ENCODE measurements at regions not wholly inside any gene's neighbourhood (a gene's known extent, or its start where the extent isn't known, plus 50 kb on each side); places are given as distances from the start of the nearest gene placed in this dataset.
A peak's percentile ranks its signal among the peaks of the same experiment; 100 is the strongest.
"Not testable (repeated sequence)": the region's sequence is repeated elsewhere in the genome, so short reads cannot be mapped to it uniquely, and the experiment has no call there.

DNA sequence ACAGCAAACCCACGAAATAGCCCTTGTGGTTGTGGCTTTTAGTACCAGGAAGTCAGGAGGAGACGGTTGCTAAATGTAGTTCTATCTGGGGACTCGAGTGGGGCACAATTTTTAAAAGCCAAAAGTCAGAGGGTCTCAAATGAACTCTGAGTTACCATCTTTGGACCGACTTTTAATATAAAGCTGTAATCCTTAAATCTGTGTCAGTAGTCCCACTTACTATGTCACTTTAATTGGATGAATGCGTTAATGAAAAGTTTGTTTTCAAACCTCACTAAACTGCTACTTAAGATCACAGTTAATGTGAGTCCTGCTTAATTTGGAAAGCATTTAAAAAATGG lies 162.3 kb downstream of the KBTBD2 start:
- FAIRE-seq; DNase-seq (ENCODE audit: insufficient read length): not testable (repeated sequence)

GRCh38 chr7:32728412-32729334 lies 162.9 kb downstream of the KBTBD2 start:
- peak; percentile 12 for DNase-seq (ENCODE audit: insufficient read length)
- FAIRE-seq = not testable (repeated sequence)

DNA sequence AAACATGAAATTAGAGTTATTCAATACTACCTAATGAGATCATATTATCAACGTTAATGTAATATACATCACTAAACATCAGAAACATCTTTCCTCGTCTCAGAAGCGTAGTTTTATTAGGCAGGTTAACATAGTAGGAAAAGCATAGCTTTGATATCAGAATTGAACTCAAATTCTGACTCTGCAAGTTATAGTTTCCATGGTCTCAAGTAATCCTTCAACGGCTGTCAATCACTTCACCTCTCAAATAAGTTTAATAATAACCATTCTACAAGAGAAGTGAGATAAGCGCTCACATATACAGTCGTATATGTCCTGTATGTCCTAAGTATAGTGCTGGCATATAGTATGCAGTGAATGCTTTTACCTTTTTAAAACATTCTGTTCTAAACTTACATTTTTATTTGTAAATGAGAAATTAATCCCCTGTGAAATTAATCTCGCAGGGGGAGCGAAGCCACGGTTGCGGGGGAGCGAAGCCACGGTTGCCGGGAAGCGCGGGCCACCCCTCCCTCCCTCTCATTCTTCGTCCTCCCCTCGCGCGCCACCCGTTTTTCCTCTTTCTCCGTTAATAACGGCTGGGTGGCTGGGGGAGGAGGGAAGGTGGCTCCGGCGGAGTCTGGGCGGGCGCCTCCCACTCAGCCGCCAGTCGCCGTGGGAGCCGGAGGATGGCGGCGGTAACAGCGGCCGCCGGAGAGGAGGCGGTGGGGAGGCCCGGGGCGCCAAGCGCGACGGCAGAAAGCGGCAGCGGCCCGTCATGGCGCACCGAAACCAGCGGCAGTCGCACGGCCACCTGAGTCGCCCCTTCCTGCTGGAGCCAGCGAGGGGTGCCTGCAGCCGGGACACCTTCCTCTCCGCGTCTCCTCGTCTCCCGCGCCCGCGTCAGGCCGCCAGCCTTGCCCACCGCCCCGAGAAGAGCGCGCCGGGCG lies 163.8 kb downstream of the KBTBD2 start:
- FAIRE-seq = not testable (repeated sequence)
- DNase-seq (ENCODE audit: insufficient read length) = peak; percentile 18

- FAIRE-seq; DNase-seq (ENCODE audit: insufficient read length): not testable (repeated sequence)
These were observed 168.7 kb downstream of the KBTBD2 start for GRCh38 chr7:32722837-32723236.

GRCh38 chr7:32694182-32694581 lies 197.4 kb downstream of the KBTBD2 start:
- no peak for FAIRE-seq
- TF ChIP-seq POLR2A (IDR thresholded peaks at IDR 0.05; ENCODE audit: low read depth, low read length) = no peak
- no peak for TF ChIP-seq POLR2AphosphoS5 (IDR thresholded peaks at IDR 0.05; ENCODE audit: low read depth, low read length)
- TF ChIP-seq TAF1 (IDR thresholded peaks at IDR 0.05; ENCODE audit: borderline replicate concordance, low read depth, low read length) = no peak
- no peak for DNase-seq (ENCODE audit: insufficient read length)

- DNase-seq (ENCODE audit: insufficient read length) = not testable (repeated sequence)
These were observed 196.9 kb downstream of the AVL9 start for GRCh38 chr7:32691965-32692815.

DNA sequence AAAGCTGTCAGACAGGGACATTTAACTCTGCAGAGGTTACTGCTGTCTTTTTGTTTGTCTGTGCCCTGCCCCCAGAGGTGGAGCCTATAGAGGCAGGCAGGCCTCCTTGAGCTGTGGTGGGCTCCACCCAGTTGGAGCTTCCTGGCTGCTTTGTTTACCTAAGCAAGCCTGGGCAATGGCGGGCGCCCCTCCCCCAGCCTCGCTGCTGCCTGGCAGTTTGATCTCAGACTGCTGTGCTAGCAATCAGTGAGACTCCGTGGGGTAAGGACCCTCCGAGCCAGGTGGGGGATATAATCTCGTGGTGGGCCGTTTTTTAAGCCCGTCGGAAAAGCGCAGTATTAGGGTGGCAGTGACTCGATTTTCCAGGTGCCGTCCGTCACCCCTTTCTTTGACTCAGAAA lies 192.8 kb downstream of the AVL9 start:
- DNase-seq (ENCODE audit: insufficient read length); FAIRE-seq: not testable (repeated sequence)

More at GRCh38 chr7:32691965-32692815, 196.9 kb downstream of the AVL9 start:
- FAIRE-seq = not testable (repeated sequence)

DNA sequence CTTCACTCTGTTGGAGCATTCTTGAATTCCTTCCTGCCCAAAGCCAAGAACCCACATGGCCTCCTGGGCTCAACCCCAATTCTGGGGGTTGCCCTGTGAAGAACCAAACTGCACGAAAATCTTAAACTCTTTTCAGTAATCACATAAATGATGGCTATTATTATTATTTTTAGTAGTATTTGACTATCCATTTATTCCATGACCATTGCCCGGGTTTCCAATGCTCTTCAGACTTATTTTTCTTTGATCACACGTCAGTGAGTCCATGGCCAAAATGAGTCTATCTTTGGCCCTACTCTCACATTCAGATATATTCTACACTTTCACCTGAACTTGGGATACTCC lies 185.9 kb downstream of the AVL9 start:
- TF ChIP-seq POLR2A (IDR thresholded peaks at IDR 0.05; ENCODE audit: low read depth, low read length) (no peak), TAF1 (IDR thresholded peaks at IDR 0.05; ENCODE audit: borderline replicate concordance, low read depth, low read length) (no peak), POLR2AphosphoS5 (IDR thresholded peaks at IDR 0.05; ENCODE audit: low read depth, low read length) (no peak)
- FAIRE-seq = no peak
- DNase-seq (ENCODE audit: insufficient read length) = no peak

DNA sequence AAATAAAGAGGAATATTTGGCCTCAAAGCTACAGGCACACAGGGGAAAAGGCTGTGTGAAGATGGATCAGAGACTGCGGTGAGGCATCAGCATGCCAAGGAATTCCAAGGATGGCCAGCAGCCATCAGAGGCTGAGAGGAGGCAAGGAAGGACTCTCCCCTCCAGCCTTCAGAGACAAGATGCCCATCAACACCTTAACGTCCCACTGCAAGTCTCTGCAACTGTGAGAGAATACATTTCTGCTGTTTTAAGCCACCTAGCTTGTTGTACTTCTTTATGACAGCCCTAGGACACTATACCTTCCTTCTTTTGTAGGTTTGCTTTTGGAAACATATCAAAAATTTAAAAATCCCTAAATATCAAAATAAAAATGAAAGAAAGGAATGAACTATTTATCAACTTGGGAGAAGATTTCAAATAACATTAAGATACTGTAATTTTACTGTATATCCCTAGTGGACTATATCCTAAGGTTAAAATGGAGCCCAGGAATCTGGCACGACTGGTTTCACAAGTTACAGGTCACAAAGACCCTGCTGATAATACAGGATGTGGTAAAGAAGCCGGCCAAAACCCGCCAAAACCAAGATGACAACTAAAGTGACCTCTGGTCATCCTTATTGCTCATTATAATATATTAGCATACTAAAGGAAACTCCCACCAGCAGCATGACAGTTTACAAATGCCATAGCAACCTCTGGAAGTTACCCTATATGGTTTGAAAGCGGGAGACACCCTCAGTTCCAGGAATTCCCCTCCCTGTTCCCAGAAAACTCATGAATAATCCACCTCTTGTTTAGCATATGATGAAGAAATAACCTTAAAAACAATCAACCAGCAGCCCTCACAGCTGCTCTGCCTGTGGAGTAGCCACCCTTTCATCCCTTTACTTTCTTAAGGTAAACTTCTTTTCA lies 185.2 kb downstream of the AVL9 start:
- no peak for TF ChIP-seq TAF1 (IDR thresholded peaks at IDR 0.05; ENCODE audit: borderline replicate concordance, low read depth, low read length)
- TF ChIP-seq POLR2A (IDR thresholded peaks at IDR 0.05; ENCODE audit: low read depth, low read length) = no peak
- no peak for TF ChIP-seq POLR2AphosphoS5 (IDR thresholded peaks at IDR 0.05; ENCODE audit: low read depth, low read length)
- no peak for DNase-seq (ENCODE audit: insufficient read length)
- no peak for FAIRE-seq

DNA sequence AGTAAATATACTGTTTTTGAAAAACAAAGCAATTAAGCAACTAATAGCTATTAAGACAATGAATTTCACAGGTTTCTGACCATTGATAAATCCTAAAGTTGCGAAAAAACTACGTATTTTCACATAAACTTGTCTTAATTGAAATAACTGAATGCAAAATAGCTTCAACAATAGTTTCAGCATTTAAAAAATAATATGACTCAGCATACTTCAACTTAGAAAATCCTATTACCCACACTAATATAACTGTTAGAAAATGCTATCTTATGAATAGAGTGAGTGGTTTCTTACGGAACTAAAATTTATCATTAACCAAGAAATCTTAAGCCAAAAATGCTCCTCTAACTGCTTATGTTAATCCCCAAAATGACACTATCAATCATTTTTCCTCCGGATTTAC lies 183.9 kb downstream of the AVL9 start:
- TF ChIP-seq POLR2AphosphoS5 (IDR thresholded peaks at IDR 0.05; ENCODE audit: low read depth, low read length) (no peak), TAF1 (IDR thresholded peaks at IDR 0.05; ENCODE audit: borderline replicate concordance, low read depth, low read length) (no peak), POLR2A (IDR thresholded peaks at IDR 0.05; ENCODE audit: low read depth, low read length) (no peak)
- no peak for FAIRE-seq

DNA sequence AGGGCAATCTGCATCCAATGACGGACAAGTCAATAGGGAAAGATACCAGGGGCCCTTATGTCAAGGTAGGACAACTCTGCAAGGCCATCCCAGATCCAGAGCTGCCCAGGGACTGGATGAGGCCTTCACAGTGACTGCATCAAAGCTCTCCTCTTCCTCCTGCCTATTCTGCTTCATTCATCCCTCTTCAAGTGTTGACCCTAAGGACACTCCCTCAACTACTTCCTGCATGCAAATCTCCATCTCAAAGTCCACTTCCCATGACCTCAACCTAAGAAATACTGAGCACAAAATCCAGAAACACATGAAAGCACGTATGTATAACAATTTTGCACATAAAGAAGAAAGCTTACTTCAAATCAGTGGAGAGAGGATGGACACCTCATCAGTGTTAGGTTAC lies 182.3 kb downstream of the AVL9 start:
- FAIRE-seq = no peak
- no peak for DNase-seq (ENCODE audit: insufficient read length)
- TF ChIP-seq POLR2AphosphoS5 (IDR thresholded peaks at IDR 0.05; ENCODE audit: low read depth, low read length) = no peak
- TF ChIP-seq POLR2A (IDR thresholded peaks at IDR 0.05; ENCODE audit: low read depth, low read length) = no peak
- no peak for TF ChIP-seq TAF1 (IDR thresholded peaks at IDR 0.05; ENCODE audit: borderline replicate concordance, low read depth, low read length)

More for the DNA sequence above, 183.9 kb downstream of the AVL9 start:
- no peak for DNase-seq (ENCODE audit: insufficient read length)
